ENCODE measurements at regions not wholly inside any gene's neighbourhood (a gene's known extent, or its start where the extent isn't known, plus 50 kb on each side); places are given as distances from the start of the nearest gene placed in this dataset.

DNA sequence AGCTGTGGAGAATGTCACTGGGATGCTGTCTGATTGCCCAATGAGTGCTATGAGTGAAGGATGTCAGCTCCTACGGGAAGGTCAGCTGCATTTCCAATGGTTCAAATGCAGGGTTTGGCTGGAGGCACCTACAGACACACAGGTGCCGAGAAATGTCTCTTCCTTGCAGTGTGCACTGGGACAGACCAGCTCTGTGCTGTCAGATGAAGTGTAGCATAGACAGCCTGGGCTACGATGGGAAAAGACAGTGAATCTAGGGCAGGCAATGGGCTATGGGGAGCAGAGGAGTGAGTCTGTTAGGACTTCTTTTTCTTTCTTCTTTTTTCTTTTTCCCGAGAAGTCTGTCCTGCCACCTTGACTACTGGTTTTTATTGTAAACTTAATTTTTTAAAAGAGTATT lies 223.1 kb upstream of the EOMES start:
- DNase-seq = no peak

GRCh38 chr3:27960133-27960532 lies 238.0 kb upstream of the EOMES start:
- DNase-seq = no peak

DNA sequence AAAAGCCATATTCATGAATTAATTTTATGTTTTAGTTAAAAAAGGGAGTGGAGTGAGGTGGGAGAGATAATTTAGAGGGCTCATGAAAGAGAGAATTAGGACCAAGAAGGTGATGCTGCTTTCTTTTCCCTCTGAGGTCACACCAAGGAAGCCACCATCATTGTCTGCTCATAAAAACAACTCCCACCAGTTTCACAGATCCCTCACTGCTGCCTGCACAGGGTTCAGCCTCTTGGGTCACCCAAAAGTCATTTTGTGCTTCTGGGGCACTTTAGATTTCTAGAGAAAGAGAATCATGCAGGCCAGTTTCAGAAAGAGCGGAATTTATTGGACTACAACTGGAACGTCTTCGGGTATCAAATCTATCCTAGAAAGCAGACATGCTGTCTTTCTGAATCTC lies 241.4 kb upstream of the EOMES start:
- no peak for DNase-seq

- no peak for DNase-seq
Observed at GRCh38 chr3:27971600-27971999, 249.5 kb upstream of the EOMES start.

GRCh38 chr3:27976933-27977332 lies 254.8 kb upstream of the EOMES start:
- no peak for DNase-seq

DNA sequence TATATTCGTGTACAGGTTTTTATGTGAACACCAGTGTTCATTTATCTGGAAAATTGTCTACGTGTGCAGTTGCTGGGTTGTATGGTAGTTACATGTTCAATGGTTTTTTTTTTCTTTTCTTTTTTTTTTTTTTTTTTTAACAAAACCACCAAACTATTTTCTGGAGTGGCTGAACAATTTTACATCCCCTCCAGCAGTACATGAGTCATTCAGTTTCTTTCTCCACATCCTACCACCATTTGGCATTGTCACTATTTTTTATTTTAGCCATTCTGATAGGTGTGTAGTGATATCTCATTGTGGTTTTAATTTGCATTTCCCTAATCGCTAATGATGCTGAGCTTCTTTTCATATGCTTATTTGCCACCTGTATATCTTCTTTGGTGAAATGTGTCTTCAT lies 256.3 kb upstream of the EOMES start:
- no peak for DNase-seq

- DNase-seq = no peak
Observed at GRCh38 chr3:27985369-27986035, 255.9 kb upstream of the CMC1 start.

DNA sequence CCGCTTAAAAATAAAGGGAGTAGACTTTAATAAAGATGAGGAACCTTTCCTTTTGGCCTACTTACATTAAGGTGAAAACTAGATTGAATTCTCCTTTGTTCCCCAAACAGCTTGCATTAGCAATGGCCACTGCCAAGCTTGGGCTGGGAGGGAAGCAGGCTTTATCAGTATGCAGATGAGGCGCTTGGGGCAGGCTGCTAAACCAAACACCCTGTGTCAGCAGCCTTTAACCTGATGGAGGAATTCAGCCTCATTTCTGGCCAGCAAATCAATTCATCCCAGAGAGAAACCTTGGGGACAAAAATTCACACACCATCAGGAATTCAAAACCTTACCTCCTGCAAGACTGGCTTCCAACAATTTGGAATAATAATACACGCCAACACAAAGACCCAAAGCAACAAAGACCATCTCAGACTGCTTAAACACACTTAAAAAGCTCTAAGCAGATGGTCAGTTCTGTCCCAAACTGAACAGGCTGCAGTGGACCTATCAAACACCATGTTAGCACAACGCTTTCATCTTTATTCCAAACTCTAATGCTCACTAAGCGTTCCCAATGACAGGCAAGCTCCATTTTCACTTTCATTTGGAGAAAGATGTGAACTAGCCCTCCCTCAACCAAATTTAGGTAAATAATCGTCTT lies 255.1 kb upstream of the CMC1 start:
- DNase-seq = no peak

DNA sequence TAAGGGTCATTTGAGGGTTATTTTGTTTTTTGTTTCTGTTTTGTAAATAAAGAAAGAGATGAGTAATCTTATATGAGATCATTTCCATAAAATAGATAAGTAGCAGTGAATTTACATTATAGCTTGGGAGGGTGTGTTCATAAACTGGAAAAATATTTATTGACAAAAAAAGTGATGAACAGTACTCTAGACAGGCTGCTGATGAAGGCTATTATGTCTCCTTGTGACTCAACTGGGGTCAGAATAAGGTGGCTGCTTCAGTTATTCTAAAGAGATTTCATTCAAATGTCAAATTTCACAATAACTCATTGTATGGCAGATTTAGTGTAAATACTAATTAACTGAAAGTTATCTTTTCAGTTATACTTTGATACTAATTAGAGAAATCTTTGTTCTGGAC lies 251.1 kb upstream of the CMC1 start:
- no peak for DNase-seq

DNA sequence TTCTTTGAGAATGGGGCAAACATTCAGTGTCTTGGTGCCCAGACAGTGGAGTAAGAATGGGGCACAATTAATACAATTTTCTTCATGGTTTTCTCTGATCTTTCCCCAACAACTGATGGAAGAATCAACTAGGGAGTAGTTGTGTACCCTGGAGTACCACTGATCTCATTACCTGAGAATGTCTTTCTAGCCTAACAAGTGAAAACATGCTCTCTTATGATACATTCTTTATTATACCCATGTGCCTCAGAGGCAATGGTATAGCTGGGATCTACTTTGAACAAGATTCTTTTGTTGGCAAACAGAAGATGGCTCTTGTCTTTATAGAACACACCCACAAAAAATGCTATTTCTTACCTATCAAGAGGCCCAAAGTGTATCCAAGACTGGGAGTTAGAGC lies 250.6 kb upstream of the CMC1 start:
- DNase-seq = no peak

DNA sequence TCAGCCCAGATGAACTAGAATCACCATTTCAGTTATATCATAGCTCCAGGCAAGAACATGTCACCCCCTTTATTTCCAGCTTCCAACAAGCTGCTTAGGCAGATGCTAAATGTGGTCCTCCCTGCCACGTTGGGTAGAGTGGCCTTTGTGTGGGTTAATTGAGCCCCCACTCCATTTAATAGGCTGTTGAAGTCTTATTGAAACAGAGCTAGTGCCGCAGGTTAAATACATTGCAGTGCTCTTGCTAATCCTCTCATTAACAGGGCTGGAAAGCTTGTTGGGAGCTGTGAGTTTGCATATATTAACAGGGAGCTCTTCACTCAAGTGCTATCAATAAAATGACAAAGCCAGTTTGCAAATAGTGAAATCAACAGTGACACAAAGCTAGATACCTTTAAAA lies 248.4 kb upstream of the CMC1 start:
- no peak for DNase-seq

- DNase-seq = no peak
Observed at GRCh38 chr3:28000608-28001007, 240.8 kb upstream of the CMC1 start.

- DNase-seq = no peak
Observed at GRCh38 chr3:28008235-28008634, 233.2 kb upstream of the CMC1 start.

- no peak for DNase-seq
Observed at GRCh38 chr3:28012830-28013229, 228.6 kb upstream of the CMC1 start.

DNA sequence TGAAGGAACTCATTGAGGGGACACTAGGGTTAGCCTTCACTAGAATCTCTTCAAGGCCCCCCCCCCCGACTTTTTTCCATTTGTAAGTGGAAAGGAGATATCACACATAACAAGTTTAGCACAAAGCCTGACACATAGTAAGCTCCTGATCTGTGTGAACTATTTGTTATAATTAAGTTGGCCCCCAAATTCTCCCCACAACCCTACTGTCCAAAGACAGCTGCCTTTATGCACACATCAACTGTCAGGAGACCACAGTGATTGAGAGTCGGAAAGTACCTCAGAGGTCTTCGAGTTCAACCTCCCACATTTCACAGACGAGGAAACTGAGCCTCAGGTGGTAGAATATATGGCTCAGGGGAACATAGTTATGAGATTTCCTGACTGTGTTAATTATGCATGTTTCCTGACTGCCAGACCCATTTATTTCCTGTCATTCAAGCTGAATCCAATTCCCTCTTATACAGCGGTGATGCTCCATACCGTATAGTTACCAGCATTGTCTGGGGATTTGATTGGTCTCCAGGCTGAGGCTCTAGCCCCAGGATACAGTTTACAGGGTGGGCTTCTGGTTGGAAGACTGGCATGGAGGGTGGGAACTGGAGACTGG lies 227.4 kb upstream of the CMC1 start:
- DNase-seq = no peak

- DNase-seq = no peak
Observed at GRCh38 chr3:28018925-28019718, 222.3 kb upstream of the CMC1 start.

- DNase-seq = no peak
Observed at GRCh38 chr3:28019740-28020139, 221.7 kb upstream of the CMC1 start.

- DNase-seq = no peak
Observed at GRCh38 chr3:28022916-28023315, 218.5 kb upstream of the CMC1 start.

- DNase-seq = no peak
Observed at GRCh38 chr3:28028554-28028953, 212.9 kb upstream of the CMC1 start.

GRCh38 chr3:28033059-28033784 lies 208.2 kb upstream of the CMC1 start:
- no peak for DNase-seq

- DNase-seq = no peak
Observed at GRCh38 chr3:28036599-28037575, 204.5 kb upstream of the CMC1 start.

DNA sequence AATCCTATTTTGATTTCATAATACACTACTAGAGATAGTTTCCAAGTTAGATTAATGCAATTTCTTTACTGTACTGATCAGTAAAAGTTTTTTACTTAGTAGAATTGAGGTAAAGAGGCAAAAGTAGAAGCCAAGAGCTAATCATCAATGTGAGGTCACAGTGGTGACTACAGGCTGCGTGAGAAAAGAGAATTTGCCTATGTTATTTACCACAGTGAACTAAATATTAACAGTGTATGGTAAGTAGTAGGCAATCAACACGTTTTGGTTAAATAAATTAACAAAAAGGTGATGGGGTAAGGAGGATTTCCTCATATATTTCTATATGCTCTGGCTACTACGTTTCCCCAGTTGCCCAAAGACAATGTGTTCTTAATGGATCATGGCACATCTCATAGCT lies 202.2 kb upstream of the CMC1 start:
- DNase-seq = no peak

Data from activated naive CD4-positive, alpha-beta T cell treated with Interleukin-2 at 50 U/mL for 16 hours (primary cell).